ENCODE measurements at regions not wholly inside any gene's neighbourhood (a gene's known extent, or its start where the extent isn't known, plus 50 kb on each side); places are given as distances from the start of the nearest gene placed in this dataset.
A peak's percentile ranks its signal among the peaks of the same experiment; 100 is the strongest.
"Not testable (repeated sequence)": the region's sequence is repeated elsewhere in the genome, so short reads cannot be mapped to it uniquely, and the experiment has no call there.

DNA sequence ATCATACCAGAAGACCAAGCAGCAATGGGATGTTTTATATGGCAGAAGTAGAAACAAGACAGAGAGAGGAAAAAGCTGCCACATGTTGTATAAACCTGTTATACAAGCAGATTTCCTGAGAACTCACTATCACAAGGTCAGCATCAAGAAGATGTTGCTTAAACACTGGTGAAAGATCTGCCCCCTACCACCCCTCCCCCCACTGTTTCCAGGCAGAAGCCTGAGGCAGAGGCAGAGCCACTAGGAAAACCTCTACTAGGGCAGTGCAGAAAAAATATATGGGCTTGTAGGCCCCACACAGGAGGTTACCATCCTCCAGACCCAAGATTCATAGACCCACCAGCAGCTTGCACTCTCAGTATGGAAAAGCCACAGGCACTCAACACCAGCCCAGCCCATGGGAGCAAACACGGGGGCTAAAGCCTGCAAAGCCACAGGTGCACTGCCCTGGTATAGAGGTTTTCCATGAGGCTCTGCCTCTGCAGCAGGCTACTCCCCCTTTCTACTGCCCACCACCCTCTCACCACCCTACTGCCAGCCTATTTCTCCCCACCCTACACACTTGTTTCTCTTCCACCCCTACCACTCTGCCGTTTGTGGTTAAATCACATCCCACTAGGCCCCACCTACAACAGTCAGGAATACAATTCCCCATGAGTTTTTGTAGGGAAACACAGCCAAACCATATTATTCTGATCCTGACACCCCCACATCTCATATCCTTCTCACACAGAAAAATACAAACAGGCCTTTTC, 274.2 kb downstream of the POTED start:
- H3K27me3 ChIP-seq (ENCODE audit: control insufficient read depth in 2 of 2, insufficient read depth in 2 of 2, low read length in 2 of 2); CTCF ChIA-PET (ENCODE audit: low intra/inter-chr PET ratio); H3K9ac ChIP-seq (ENCODE audit: insufficient read depth in 1 of 2, low read depth in 2 of 2, low read length in 2 of 2); H3K4me3 ChIP-seq; H3K9me3 ChIP-seq (replicated peaks; ENCODE audit: control insufficient read depth, insufficient read depth, low read depth, low read length); H2AFZ ChIP-seq (ENCODE audit: low read depth, low read length); H3K4me2 ChIP-seq (ENCODE audit: insufficient read depth, low read length); H3K36me3 ChIP-seq (ENCODE audit: control insufficient read depth, insufficient read depth, low read length); H4K20me1 ChIP-seq (replicated peaks; ENCODE audit: control insufficient read depth, insufficient read depth, low read length); intact Hi-C loops (cut with micrococcal nuclease); H3K9me1 ChIP-seq (ENCODE audit: control insufficient read depth, insufficient read depth, low read length); in situ Hi-C loops (cut with MboI); FAIRE-seq; POLR2A ChIA-PET; BruUV-seq (replicated peaks); H3K79me2 ChIP-seq (ENCODE audit: control insufficient read depth, insufficient read depth, low read length); H3K4me1 ChIP-seq (replicated peaks in 1 of 2; ENCODE audit: control insufficient read depth in 2 of 2, insufficient read depth in 2 of 2, low read length in 2 of 2); ATAC-seq; DNase-seq (ENCODE audit: extremely low read depth in 1 of 4, low spot score in 3 of 4); H3K27ac ChIP-seq (ENCODE audit: extremely low read depth, low read depth, low read length): not testable (repeated sequence)
- 8% methylated on average over 2 of the region's 2 CpGs for WGBS (ENCODE audit: insufficient coverage, low coverage, missing lambda C conversion rate)

DNA sequence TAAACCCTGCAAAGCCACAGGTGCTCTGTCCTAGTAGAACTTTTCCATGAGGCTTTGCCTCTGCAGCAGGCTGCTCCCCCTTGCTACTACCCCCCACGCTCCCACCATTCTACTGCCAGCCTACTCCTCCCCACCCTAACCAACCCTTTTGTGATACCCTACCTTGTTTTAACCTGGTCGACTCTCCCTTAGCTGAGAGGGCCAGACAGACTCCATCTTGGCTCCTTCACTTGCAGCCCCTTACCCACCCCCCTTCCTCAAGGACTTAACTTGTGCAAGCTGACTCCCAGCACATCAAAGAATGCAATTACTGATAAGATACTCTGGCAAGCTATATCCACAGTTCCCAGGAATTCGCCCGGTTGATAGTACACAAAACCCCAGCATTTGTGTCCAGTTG, 267.9 kb downstream of the POTED start:
- WGBS (ENCODE audit: insufficient coverage, low coverage, missing lambda C conversion rate): 3% methylated on average over 4 of the region's 4 CpGs
- BruUV-seq (replicated peaks): not testable (repeated sequence)

More for the DNA sequence above, 267.9 kb downstream of the POTED start:
- H3K27me3 ChIP-seq (ENCODE audit: control insufficient read depth in 2 of 2, insufficient read depth in 2 of 2, low read length in 2 of 2); H3K4me2 ChIP-seq (ENCODE audit: insufficient read depth, low read length); H4K20me1 ChIP-seq (replicated peaks; ENCODE audit: control insufficient read depth, insufficient read depth, low read length); POLR2A ChIA-PET; H3K4me3 ChIP-seq; H3K9me1 ChIP-seq (ENCODE audit: control insufficient read depth, insufficient read depth, low read length); H3K9ac ChIP-seq (ENCODE audit: insufficient read depth in 1 of 2, low read depth in 2 of 2, low read length in 2 of 2); H2AFZ ChIP-seq (ENCODE audit: low read depth, low read length); FAIRE-seq; H3K36me3 ChIP-seq (ENCODE audit: control insufficient read depth, insufficient read depth, low read length); H3K9me3 ChIP-seq (replicated peaks; ENCODE audit: control insufficient read depth, insufficient read depth, low read depth, low read length); in situ Hi-C loops (cut with MboI); H3K27ac ChIP-seq (ENCODE audit: extremely low read depth, low read depth, low read length); intact Hi-C loops (cut with micrococcal nuclease); DNase-seq (ENCODE audit: extremely low read depth in 1 of 4, low spot score in 3 of 4); CTCF ChIA-PET (ENCODE audit: low intra/inter-chr PET ratio); H3K79me2 ChIP-seq (ENCODE audit: control insufficient read depth, insufficient read depth, low read length); ATAC-seq; H3K4me1 ChIP-seq (replicated peaks in 1 of 2; ENCODE audit: control insufficient read depth in 2 of 2, insufficient read depth in 2 of 2, low read length in 2 of 2); TF ChIP-seq NR4A1 (CRISPR knock-in tag; IDR thresholded peaks at IDR 0.05): not testable (repeated sequence)
- TF ChIP-seq, protein P1, sequence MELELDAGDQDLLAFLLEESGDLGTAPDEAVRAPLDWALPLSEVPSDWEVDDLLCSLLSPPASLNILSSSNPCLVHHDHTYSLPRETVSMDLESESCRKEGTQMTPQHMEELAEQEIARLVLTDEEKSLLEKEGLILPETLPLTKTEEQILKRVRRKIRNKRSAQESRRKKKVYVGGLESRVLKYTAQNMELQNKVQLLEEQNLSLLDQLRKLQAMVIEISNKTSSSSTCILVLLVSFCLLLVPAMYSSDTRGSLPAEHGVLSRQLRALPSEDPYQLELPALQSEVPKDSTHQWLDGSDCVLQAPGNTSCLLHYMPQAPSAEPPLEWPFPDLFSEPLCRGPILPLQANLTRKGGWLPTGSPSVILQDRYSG (tag; conservative IDR thresholded peaks at IDR 0.05; ENCODE audit: low read depth): 0 out of 2 replicates have a peak, but pooled peaks have one; percentile 79
- TF ChIP-seq, protein P2, sequence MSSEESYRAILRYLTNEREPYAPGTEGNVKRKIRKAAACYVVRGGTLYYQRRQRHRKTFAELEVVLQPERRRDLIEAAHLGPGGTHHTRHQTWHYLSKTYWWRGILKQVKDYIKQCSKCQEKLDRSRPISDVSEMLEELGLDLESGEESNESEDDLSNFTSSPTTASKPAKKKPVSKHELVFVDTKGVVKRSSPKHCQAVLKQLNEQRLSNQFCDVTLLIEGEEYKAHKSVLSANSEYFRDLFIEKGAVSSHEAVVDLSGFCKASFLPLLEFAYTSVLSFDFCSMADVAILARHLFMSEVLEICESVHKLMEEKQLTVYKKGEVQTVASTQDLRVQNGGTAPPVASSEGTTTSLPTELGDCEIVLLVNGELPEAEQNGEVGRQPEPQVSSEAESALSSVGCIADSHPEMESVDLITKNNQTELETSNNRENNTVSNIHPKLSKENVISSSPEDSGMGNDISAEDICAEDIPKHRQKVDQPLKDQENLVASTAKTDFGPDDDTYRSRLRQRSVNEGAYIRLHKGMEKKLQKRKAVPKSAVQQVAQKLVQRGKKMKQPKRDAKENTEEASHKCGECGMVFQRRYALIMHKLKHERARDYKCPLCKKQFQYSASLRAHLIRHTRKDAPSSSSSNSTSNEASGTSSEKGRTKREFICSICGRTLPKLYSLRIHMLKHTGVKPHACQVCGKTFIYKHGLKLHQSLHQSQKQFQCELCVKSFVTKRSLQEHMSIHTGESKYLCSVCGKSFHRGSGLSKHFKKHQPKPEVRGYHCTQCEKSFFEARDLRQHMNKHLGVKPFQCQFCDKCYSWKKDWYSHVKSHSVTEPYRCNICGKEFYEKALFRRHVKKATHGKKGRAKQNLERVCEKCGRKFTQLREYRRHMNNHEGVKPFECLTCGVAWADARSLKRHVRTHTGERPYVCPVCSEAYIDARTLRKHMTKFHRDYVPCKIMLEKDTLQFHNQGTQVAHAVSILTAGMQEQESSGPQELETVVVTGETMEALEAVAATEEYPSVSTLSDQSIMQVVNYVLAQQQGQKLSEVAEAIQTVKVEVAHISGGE (CRISPR knock-in tag; IDR thresholded peaks at IDR 0.05): 0 out of 6 replicates have a peak, but pooled peaks of 1 of the 3 experiments have one; percentile 9
- TF ChIP-seq ZNF583 (CRISPR knock-in tag; IDR thresholded peaks at IDR 0.05) (0 out of 2 replicates have a peak, but pooled peaks have one; percentile 27), PTTG1 (tag; IDR thresholded peaks at IDR 0.05; ENCODE audit: low read depth) (peak; percentile 72), NR4A1 (tag; IDR thresholded peaks at IDR 0.05) (peak; percentile 92), CBFA2T3 (IDR thresholded peaks at IDR 0.05) (peak; percentile 25; the same call in 1 of the 2 replicates)
- TF ChIP-seq, protein P3, sequence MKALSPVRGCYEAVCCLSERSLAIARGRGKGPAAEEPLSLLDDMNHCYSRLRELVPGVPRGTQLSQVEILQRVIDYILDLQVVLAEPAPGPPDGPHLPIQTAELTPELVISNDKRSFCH (CRISPR knock-in tag; IDR thresholded peaks at IDR 0.05): not testable (repeated sequence)
- TF ChIP-seq, protein P3 (tag; IDR thresholded peaks at IDR 0.05): 0 out of 2 replicates have a peak, but pooled peaks have one; percentile 49
